HG02623 (cell line): ENCODE measurements at regions not wholly inside any gene's neighbourhood (a gene's known extent, or its start where the extent isn't known, plus 50 kb on each side); places are given as distances from the start of the nearest gene placed in this dataset.
A peak's percentile ranks its signal among the peaks of the same experiment; 100 is the strongest.

Experiments
- ATAC-seq: cut with Tn5 transposase; IDR thresholded peaks from one replicate; pipeline ENCODE4 v1.9.1; 2021; ENCODE audit warnings: moderate library complexity; ENCODE audit not compliant: unreplicated experiment

DNA sequence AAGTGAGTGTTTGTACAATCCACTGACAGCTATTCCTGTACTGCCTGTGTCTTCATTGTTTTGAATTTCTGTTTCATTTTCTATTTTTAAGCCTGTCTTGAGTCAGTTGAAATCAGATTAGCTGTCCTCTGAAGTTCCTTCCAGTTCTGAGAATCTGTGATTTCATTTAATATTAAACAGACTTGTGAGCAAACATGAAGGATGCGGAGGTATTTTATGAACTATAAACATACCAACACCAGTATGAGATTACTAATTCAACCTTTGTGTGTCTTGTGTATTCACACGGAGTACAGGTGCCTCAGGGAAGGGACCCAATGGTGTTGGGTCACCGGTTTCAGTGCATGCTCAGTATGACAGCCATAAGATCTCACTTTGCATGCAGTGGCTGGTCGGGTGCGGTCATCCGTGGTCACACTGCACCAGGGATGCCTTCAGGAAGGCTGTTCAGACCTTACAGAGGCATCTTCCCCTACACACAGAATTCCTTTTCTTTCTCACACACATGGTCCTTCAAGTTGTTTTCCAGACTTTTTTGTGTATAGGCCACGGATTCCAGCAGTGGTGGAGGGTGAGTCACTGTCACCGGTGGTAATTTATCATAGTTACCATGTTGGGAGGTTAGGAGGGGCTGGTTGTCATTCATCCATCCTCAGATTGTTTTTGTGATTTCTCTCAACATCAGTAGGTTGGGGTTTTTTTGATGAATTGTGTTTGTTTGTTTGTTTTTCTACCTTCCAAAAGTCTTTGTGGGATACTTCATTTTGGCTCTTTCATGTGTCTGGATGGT, 103.0 kb upstream of the SFSWAP start:
- peak; percentile 74 for ATAC-seq

- ATAC-seq, result no peak
These were observed 101.9 kb upstream of the SFSWAP start for GRCh38 chr12:131608740-131609690.

DNA sequence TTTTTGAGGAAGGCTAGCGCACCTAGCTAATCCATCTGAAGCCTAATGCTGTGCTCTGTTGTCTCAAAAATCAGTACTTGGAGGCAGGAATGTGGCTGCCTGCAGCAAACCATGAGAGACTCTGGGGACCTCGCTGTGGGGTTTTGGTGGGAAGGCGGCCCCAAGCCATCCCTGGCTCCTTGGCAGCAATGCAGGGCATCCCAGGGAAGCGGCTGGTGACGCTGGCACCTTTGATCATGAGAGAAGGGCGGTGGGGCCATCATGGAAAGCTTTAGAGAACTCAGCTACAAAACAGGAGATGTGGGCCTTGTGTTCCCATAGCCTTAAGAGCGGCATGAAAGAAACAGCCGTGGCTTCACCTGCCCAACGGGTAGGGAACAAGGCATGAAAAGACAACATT, 101.1 kb upstream of the SFSWAP start:
- no peak for ATAC-seq

GRCh38 chr12:131610181-131610580, 100.7 kb upstream of the SFSWAP start:
- ATAC-seq, result no peak

- ATAC-seq, result no peak
These were observed 100.0 kb upstream of the SFSWAP start for GRCh38 chr12:131610891-131611290.

DNA sequence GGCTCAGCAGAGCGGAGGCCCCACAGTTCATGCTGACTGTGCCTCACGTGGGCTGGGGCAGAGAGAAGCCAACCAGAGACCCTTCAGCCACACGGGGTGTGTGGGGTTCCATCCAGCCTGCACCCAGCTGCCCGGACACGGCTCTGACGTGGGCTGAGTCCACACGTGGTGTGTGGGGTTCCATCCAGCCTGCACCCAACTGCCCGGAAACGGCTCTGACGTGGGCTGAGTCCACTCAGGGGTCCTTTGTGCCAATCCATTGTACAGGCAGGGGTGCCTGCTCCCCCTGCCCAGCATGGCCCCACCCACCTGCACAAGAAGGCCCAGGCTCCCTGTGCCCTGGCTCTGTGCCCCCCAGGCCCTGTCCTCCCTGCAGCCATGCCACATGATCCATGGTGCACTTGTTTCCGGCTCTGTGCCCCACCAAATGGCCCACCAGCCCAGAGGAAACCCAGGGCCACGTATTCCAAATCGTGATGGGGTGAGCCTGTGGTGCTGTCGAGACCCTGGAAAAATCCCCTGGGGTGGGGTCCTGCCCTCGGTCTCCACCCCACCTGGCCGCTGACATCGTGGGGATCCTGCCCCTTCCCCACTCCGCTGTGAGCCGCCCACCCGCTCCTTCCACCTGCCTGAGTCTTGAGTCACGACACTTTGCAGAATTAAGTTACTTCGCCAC, 99.3 kb upstream of the SFSWAP start:
- ATAC-seq, result no peak

DNA sequence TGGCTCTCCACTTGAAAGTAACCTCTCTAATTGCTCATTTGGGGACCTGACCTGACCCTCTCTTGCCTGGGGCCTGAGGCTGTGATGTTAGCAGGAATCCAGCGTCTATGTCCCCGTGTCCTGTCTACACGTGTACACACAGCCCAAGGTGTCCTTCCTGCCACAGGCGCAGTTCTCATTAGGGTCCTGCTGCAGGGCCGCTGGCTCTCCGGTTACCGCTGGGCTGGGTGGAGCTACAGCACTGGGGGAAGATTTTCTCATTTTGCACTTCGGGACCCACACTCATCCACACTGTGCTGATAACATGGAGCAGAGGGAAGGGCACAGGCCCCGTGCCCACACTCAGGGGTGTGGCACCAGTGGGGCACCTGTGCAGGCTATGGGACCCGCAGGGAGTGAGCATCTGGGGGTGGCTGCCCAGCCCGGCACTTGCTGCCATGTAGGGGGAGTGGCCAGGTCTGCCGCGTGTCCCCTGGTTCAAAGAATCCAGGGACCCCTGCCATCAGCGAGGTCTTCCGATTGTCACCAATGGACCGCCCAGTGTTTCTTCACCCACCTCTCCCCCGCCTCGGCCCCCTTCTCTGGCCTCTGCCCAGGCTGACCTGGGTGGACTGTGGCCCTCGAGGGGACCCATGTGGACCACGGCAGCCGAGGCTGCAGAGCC, 98.7 kb upstream of the SFSWAP start:
- ATAC-seq, result no peak

DNA sequence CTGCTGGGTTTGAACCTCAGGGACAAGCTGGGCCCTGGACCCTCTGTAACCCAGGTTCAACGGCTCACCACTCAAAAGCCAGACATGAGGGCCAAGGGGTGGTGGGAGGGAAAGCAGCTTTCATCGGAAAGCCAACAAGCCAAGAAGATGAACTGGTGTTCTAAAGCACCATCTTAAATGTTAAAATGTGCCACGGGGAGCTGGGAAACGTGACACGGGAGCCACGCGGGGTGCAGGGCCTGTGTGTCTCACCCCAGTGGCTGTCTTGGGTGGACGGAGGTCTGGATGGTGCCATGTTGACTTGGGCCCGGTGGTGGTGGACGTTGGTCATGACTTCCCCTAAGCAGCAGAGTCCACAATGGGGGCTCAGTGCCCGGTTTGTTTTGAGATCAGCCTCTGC, 97.7 kb upstream of the SFSWAP start:
- no peak for ATAC-seq

- ATAC-seq, result no peak
These were observed 97.2 kb upstream of the SFSWAP start for GRCh38 chr12:131613678-131614077.

- ATAC-seq, result no peak
These were observed 95.4 kb upstream of the SFSWAP start for GRCh38 chr12:131615326-131616042.

DNA sequence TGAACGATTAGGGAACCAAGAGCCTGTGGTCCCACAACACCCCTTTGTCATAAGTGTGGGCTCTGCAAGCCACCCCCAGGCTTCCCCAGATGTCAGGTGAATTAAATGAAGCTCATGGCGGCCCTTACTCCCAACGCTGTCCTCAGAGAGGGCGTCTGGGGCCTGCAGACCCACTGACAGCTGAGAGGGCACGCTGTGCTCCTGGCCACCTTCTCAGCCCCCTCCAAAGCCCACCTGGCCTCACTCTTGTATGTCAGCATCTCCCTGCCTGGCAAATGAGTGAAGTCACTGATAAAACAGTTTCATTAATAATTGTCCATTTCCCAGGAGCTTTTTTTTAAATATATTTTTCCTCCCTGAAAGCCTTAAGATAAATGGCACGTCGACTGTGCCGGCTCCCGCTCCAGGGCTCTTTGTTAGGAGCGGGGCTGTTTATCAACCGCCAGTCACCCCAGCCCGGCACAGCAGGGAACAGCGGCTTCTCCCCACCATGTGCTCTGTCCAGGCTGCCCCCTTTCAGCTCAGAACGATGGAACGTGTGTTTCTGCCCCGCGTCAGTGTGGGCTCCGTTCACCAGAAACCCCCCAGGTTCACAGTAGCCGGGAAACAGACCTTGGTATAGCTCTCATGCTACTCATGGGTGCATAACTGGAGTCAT, 94.7 kb upstream of the SFSWAP start:
- no peak for ATAC-seq

DNA sequence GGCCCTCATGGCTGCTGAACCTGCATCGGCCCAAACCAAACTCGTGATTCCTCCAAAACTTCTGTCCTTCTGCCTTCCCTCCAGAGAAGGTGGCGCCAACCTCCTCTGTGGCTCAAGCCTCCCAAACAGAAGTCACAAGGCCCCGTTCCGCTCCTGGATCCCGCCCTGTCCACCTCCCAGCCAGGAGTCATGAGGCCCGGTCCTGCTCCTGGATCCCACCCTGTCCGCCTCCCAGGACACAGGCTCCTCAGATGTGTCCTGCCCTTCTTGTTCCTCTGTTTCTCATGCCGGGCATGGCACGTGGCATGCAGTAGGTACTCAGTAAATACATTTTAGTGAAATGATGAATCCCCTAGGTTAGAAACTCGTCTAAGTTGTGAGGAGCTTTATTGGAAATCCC, 94.2 kb upstream of the SFSWAP start:
- ATAC-seq, result no peak

DNA sequence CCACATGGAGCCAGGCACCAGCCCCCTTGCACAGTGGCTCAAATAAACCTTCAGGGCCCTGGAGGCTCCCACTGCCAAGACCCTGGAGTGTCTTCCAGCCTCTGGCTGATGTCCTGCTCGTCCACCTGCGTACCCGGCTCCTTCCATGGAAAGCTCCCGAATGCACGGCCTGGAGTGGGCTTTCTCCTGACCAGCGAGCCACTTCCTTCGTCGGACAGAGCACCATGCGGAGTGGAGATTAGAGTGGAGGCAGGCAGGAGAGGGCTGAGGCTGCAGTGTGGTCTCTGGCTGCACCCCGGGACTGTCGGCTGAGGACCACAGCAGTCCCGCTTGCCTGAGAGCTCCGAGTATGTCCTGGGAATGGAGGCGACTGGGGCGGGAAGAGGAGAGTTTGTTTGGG, 93.7 kb upstream of the SFSWAP start:
- no peak for ATAC-seq

DNA sequence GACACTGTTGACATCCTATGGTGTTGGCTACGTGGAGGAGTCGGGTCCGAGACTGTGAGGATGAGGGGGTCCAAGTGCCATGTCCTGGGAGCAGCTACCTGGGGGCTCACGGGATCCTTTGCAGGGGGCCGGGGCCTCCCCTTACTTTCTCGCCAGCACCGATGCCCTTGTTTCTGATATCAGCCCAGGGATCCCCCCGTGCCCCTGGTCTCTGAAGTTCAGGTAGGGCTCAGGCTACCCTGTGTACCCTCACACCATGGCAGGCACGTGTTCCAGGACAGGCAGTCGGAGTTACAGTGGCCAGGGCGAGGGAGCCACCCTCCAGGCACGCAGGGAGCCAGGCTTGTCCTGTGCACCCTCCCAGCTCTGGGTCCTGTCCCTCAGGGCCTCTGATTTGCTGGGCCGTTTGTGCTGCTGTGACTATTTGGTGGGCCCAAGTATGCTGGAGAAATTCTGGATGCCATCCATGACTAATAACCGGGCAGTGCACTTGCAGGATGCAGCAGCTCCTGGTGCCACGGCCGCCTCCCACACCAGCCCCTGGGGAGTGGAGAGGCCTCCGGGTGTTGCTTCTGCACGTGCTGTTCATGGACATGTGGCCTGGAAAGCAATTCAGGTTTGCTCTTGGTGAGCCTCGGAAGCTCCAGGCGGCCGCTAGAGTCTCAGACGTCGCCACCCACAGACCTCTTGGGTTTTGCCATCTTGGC, 93.1 kb upstream of the SFSWAP start:
- no peak for ATAC-seq

- ATAC-seq, result no peak
These were observed 92.6 kb upstream of the SFSWAP start for GRCh38 chr12:131618303-131618658.

DNA sequence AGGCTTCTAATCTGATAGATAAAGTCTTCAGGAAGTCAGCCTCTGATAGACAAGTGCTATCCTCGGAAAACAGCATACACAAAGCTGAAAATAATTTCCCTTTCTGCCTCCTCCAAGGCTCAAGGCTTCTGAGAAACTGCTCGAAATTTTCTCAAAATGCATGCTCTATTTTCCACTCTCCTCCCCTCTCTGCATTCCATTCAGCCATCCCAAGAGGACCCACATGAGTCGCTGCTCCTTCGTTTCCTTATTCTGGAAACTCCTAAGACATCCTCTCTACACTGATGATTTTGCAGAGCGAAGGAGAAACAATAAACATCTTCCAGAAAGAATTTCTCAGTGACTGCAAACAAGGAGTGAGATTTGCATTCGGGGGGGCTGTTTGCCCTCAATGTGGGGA, 92.2 kb upstream of the SFSWAP start:
- no peak for ATAC-seq

- no peak for ATAC-seq
These were observed 91.7 kb upstream of the SFSWAP start for GRCh38 chr12:131619106-131619642.

DNA sequence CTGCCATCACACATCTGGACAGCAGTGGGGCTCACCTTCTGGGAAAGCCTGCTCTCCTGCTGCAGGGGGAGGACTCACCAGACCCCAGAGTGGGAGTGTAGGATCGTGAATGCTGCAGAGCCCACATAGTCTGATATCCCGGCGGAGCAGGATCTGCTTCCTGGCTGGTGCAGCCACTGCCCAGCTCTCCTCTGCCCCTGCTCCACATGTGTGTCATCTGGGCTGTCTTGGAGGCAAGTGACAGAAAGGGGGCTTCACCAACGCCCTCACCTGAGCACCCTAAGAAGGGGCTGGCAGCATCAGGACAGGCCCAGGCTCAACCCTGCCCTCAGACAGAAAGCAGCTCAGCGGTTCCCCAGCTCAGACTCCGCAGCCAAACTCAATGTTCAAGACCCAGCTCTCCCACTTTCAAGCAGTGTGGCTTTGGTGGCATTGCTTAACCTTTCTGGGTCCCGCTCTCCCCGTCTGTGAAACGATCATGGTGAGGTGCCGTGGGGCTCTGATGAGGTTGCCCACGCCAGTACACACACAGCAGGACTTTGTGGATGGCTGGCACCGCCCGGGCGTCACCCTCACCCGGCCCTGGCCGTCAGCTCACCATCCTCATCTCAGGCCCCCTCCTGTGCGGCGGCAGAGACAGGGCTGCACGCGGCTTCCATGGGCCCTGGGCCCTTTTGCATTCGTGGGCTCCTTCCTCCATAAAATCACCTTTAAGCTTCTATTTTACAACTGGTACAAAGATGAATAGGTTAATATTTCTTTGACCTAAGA, 91.0 kb upstream of the SFSWAP start:
- no peak for ATAC-seq
